Kidney epithelial cell (primary cell): ENCODE measurements at regions not wholly inside any gene's neighbourhood (a gene's known extent, or its start where the extent isn't known, plus 50 kb on each side); places are given as distances from the start of the nearest gene placed in this dataset.

ENCODE experiments used
- DNase-seq: peaks from one replicate; pipeline ENCODE4 v3.0.0-alpha.2; 2010; ENCODE audit warnings: low read depth
- H3K27me3 ChIP-seq: 2 replicates; pipeline ENCODE4 v1.6.0; 2011; ENCODE audit warnings: low read length; ENCODE audit not compliant: control insufficient read depth, insufficient read depth
- H3K36me3 ChIP-seq: 2 replicates; pipeline ENCODE4 v1.5.1; 2011; ENCODE audit warnings: low read length; ENCODE audit not compliant: control insufficient read depth, insufficient read depth
- H3K4me3 ChIP-seq: 2 replicates; pipeline ENCODE4 v1.5.1; 2011; ENCODE audit warnings: low read depth, mild to moderate bottlenecking, control low read depth, low read length
- CTCF ChIP-seq: IDR thresholded peaks from 2 replicates; pipeline ENCODE4 v1.5.1; 2011; ENCODE audit warnings: mild to moderate bottlenecking, moderate library complexity, low read length, control low read depth, inconsistent platforms; ENCODE audit not compliant: insufficient read depth, poor library complexity, severe bottlenecking

- TF ChIP-seq CTCF, result no peak
- no peaks in the 10 kb centered on the region for H3K27me3 ChIP-seq
- H3K4me3 ChIP-seq, result no peak overlapping the region
- no peaks in the 10 kb centered on the region for H3K36me3 ChIP-seq
- DNase-seq, result peak; percentile 53
Observed at GRCh38 chr4:189177130-189177529, 763.5 kb upstream of the FRG1 start.

DNA sequence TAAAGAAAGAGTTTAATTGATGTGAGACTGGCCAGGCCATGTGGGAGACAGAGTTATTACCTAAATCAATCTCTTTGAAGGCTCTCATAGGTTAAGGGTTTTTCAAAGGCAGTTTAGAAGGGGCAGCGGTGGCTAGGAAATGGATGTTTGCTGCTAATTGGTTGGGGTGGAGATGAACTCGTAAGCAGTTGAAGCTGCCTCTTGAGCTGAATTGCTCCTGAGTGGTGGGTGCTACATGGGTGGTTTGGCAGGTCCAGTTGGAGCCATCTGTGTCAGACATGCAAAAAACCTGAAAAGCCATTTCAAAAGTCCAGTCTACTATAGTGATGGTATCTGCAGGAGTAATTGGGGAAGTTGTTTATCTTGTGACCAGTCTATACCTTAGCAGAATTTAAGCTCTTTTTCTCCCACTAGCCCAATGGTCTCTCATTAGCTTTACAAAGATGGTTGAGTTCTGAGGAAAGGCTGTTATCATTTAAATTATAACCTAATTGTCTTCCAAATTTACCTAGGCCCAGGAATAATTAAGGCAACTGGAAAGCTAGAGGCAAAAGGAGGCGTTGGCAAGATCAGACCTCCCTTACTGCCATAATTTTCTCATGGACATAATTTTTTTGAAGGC lies 762.4 kb upstream of the FRG1 start:
- TF ChIP-seq CTCF, result no peak
- DNase-seq, result no peak
- no peaks in the 10 kb centered on the region for H3K36me3 ChIP-seq
- H3K4me3 ChIP-seq, result no peak overlapping the region
- H3K27me3 ChIP-seq, result no peaks in the 10 kb centered on the region

GRCh38 chr4:189185810-189186432 lies 754.8 kb upstream of the FRG1 start:
- H3K36me3 ChIP-seq, result no peaks in the 10 kb centered on the region
- no peak overlapping the region for H3K4me3 ChIP-seq
- no peaks in the 10 kb centered on the region for H3K27me3 ChIP-seq
- TF ChIP-seq CTCF, result no peak
- DNase-seq, result no peak

GRCh38 chr4:189187531-189188052 lies 753.1 kb upstream of the FRG1 start:
- H3K27me3 ChIP-seq, result no peaks in the 10 kb centered on the region
- no peak overlapping the region for H3K4me3 ChIP-seq
- no peak for DNase-seq
- TF ChIP-seq CTCF, result no peak
- H3K36me3 ChIP-seq, result no peaks in the 10 kb centered on the region

GRCh38 chr4:189198624-189199023 lies 742.0 kb upstream of the FRG1 start:
- Histone ChIP-seq H3K4me3 (no peak overlapping the region), H3K27me3 (no peaks in the 10 kb centered on the region), H3K36me3 (no peaks in the 10 kb centered on the region)
- no peak for TF ChIP-seq CTCF
- no peak for DNase-seq
